ENCODE measurements at regions not wholly inside any gene's neighbourhood (a gene's known extent, or its start where the extent isn't known, plus 50 kb on each side); places are given as distances from the start of the nearest gene placed in this dataset.

DNA sequence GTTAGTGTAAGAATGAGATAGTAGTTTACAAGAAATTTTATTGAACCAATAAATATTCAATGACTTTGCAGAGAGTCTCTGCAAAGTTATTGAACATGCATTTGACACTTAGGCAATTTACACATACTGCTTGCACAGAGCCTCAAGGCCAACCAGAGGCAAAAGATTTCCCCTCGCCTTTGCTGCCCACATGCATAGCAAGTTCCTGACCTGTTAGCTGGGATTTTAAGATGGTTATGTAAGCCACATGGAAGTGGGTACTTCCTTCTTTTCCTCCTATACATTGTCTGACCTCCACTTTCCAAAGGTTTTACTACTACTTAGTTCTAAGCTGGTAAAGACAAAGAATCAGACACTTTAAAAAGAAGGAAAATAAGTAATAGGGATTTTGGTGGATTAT is 430.1 kb upstream of the FRG1 start:
- Histone ChIP-seq H3K27ac (ENCODE audit: low read depth in 2 of 2, low read length in 2 of 2) (no peak overlapping the region), H3K9ac (ENCODE audit: low read depth in 1 of 2, low read length in 2 of 2) (no peak overlapping the region), H3K4me1 (ENCODE audit: control insufficient read depth in 2 of 2, insufficient read depth in 2 of 2, low read length in 2 of 2) (no peaks in the 10 kb centered on the region), H3K4me3 (ENCODE audit: low read length in 2 of 2) (no peak overlapping the region), H3K36me3 (ENCODE audit: control insufficient read depth in 2 of 2, insufficient read depth in 2 of 2, low read length in 2 of 2) (no peaks in the 10 kb centered on the region), H3K9me3 (ENCODE audit: control insufficient read depth in 2 of 2, low read length in 2 of 2) (no peaks in the 10 kb centered on the region), H3K27me3 (ENCODE audit: control insufficient read depth in 2 of 2, insufficient read depth in 2 of 2, low read length in 2 of 2) (no peaks in the 10 kb centered on the region)

DNA sequence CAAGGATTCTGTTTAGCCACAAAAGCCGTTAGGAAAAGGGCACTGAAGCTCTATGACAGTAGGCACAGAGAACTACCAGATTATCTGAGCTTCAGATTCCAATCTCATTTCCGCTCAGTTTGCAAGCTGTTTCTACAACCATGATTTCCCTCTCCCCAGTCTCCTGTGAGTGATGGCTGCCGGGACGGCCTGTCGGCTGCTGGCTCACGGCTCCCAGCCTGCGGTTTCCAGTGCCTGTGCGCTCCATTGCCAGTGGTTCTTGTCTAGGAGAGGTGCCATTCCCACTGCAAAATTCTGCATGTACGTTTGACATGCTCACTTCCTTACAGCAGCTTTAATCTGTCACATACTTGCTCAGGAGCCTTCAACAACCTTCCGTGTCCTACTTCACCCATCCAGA is 429.1 kb upstream of the FRG1 start:
- H3K27me3 ChIP-seq (ENCODE audit: control insufficient read depth in 2 of 2, insufficient read depth in 2 of 2, low read length in 2 of 2), result no peaks in the 10 kb centered on the region
- H3K9ac ChIP-seq (ENCODE audit: low read depth in 1 of 2, low read length in 2 of 2), result no peak overlapping the region
- H3K4me3 ChIP-seq (ENCODE audit: low read length in 2 of 2), result no peak overlapping the region
- no peaks in the 10 kb centered on the region for H3K9me3 ChIP-seq (ENCODE audit: control insufficient read depth in 2 of 2, low read length in 2 of 2)
- no peak overlapping the region for H3K27ac ChIP-seq (ENCODE audit: low read depth in 2 of 2, low read length in 2 of 2)
- H3K4me1 ChIP-seq (ENCODE audit: control insufficient read depth in 2 of 2, insufficient read depth in 2 of 2, low read length in 2 of 2), result no peaks in the 10 kb centered on the region
- H3K36me3 ChIP-seq (ENCODE audit: control insufficient read depth in 2 of 2, insufficient read depth in 2 of 2, low read length in 2 of 2), result no peaks in the 10 kb centered on the region

DNA sequence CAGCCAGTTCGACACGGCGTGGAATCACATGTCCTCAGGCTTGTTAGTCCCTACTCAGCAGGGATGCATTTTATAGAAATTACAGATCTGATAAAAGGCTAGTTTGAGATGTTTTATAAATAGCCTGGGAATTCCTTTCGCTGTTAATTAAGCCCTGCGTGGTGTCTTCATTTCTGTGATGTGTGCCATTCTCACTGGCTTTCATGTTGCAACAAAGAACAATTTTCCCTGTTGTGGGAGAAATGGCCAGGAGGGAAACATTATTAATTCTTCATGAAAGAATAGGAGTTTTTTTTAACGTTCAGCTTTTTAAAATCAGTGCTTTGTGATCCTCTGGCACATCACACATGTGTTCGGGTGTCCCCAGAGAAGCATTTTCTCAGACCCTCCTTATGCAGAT is 427.3 kb upstream of the FRG1 start:
- H3K4me1 ChIP-seq (ENCODE audit: control insufficient read depth in 2 of 2, insufficient read depth in 2 of 2, low read length in 2 of 2), result no peaks in the 10 kb centered on the region
- H3K9ac ChIP-seq (ENCODE audit: low read depth in 1 of 2, low read length in 2 of 2), result no peak overlapping the region
- H3K4me3 ChIP-seq (ENCODE audit: low read length in 2 of 2), result no peak overlapping the region
- no peak overlapping the region for H3K27ac ChIP-seq (ENCODE audit: low read depth in 2 of 2, low read length in 2 of 2)
- no peaks in the 10 kb centered on the region for H3K9me3 ChIP-seq (ENCODE audit: control insufficient read depth in 2 of 2, low read length in 2 of 2)
- H3K27me3 ChIP-seq (ENCODE audit: control insufficient read depth in 2 of 2, insufficient read depth in 2 of 2, low read length in 2 of 2), result no peaks in the 10 kb centered on the region
- H3K36me3 ChIP-seq (ENCODE audit: control insufficient read depth in 2 of 2, insufficient read depth in 2 of 2, low read length in 2 of 2), result no peaks in the 10 kb centered on the region

DNA sequence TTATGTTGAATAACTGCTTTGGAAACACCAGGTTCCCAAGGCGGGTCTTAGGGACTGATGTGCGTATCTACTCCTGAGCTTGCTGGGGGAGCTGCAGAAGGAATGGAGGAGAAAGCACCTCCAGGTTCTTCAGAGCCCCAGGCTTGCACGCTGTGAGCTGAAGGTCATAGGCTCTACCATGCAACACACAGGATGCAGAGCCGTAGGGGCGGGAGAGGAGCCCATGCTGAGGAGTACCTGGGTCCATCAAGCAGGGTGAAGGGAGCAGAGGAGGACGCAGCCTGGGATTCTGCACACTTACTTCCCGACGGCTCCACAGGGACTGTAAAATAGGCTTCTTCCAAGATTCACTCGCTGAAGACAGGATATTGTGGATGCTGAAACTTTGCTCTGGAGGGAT is 426.5 kb upstream of the FRG1 start:
- no peak overlapping the region for H3K9ac ChIP-seq (ENCODE audit: low read depth in 1 of 2, low read length in 2 of 2)
- H3K4me3 ChIP-seq (ENCODE audit: low read length in 2 of 2), result no peak overlapping the region
- no peak overlapping the region for H3K27ac ChIP-seq (ENCODE audit: low read depth in 2 of 2, low read length in 2 of 2)
- H3K36me3 ChIP-seq (ENCODE audit: control insufficient read depth in 2 of 2, insufficient read depth in 2 of 2, low read length in 2 of 2), result no peaks in the 10 kb centered on the region
- H3K4me1 ChIP-seq (ENCODE audit: control insufficient read depth in 2 of 2, insufficient read depth in 2 of 2, low read length in 2 of 2), result no peaks in the 10 kb centered on the region
- no peaks in the 10 kb centered on the region for H3K9me3 ChIP-seq (ENCODE audit: control insufficient read depth in 2 of 2, low read length in 2 of 2)
- no peaks in the 10 kb centered on the region for H3K27me3 ChIP-seq (ENCODE audit: control insufficient read depth in 2 of 2, insufficient read depth in 2 of 2, low read length in 2 of 2)

DNA sequence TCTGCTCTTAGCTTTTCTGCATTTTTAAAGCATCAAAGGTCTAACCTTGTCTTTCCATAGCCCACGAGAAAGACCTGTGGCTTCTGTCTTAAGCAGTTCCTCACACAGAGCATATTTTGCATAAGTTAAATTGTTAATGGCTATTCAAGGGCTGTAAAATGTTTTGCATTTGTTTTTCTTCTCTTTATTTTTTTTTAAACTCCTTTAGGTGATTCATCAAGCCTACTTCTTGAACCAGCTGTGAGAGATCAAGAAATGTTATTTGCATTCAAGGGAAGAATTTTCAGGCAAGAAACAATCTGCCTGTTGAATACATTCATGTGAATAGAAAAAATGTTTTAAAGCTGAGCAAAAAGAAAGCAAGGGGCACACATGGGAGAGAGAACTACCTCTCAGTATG is 423.8 kb upstream of the FRG1 start:
- Histone ChIP-seq H3K4me3 (ENCODE audit: low read length in 2 of 2) (no peak overlapping the region), H3K27me3 (ENCODE audit: control insufficient read depth in 2 of 2, insufficient read depth in 2 of 2, low read length in 2 of 2) (no peaks in the 10 kb centered on the region), H3K9me3 (ENCODE audit: control insufficient read depth in 2 of 2, low read length in 2 of 2) (no peaks in the 10 kb centered on the region), H3K9ac (ENCODE audit: low read depth in 1 of 2, low read length in 2 of 2) (no peak overlapping the region), H3K36me3 (ENCODE audit: control insufficient read depth in 2 of 2, insufficient read depth in 2 of 2, low read length in 2 of 2) (no peaks in the 10 kb centered on the region), H3K27ac (ENCODE audit: low read depth in 2 of 2, low read length in 2 of 2) (no peak overlapping the region), H3K4me1 (ENCODE audit: control insufficient read depth in 2 of 2, insufficient read depth in 2 of 2, low read length in 2 of 2) (no peaks in the 10 kb centered on the region)

DNA sequence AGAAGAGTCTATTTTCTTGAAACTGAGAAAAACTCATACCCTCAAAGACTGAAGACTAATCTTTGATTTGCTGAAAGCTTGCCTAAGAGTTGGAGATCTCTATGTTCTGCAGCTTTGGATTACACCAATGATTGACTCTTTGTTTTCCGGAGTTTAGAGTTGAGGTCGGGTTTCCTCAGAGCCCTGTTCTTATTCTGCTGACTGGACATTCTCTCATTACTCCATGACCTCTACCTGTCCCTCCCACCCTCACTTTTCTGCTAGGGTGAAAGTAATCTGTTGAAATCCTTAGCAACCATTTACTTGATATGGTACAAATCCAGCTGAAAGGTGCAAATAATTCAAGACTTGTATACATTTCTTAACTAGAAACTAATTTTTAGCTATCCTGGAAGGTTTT is 421.5 kb upstream of the FRG1 start:
- no peaks in the 10 kb centered on the region for H3K4me1 ChIP-seq (ENCODE audit: control insufficient read depth in 2 of 2, insufficient read depth in 2 of 2, low read length in 2 of 2)
- H3K9me3 ChIP-seq (ENCODE audit: control insufficient read depth in 2 of 2, low read length in 2 of 2), result no peaks in the 10 kb centered on the region
- H3K4me3 ChIP-seq (ENCODE audit: low read length in 2 of 2), result no peak overlapping the region
- no peaks in the 10 kb centered on the region for H3K36me3 ChIP-seq (ENCODE audit: control insufficient read depth in 2 of 2, insufficient read depth in 2 of 2, low read length in 2 of 2)
- H3K9ac ChIP-seq (ENCODE audit: low read depth in 1 of 2, low read length in 2 of 2), result no peak overlapping the region
- no peaks in the 10 kb centered on the region for H3K27me3 ChIP-seq (ENCODE audit: control insufficient read depth in 2 of 2, insufficient read depth in 2 of 2, low read length in 2 of 2)
- H3K27ac ChIP-seq (ENCODE audit: low read depth in 2 of 2, low read length in 2 of 2), result no peak overlapping the region

DNA sequence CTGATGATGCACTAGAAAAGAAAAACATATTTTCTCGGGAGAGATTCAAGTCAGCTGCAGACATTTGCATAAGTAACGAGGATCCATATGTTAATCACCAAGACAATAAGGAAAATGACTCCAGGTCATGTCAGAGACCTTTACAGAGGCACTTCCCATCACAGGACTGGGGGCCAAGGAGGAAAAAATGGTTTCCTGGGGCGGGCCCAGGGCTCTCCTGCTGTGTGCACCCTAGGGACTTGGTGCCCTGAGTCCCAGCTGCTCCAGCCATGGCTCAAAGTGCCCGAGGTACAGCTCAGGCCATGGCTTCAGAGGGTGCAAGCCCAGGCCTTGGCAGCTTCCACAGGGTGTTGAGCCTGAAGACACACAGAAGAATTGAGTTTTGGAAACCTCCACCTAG is 415.4 kb upstream of the FRG1 start:
- H3K27ac ChIP-seq (ENCODE audit: low read depth in 2 of 2, low read length in 2 of 2), result no peak overlapping the region
- H3K27me3 ChIP-seq (ENCODE audit: control insufficient read depth in 2 of 2, insufficient read depth in 2 of 2, low read length in 2 of 2), result no peaks in the 10 kb centered on the region
- no peaks in the 10 kb centered on the region for H3K36me3 ChIP-seq (ENCODE audit: control insufficient read depth in 2 of 2, insufficient read depth in 2 of 2, low read length in 2 of 2)
- H3K4me3 ChIP-seq (ENCODE audit: low read length in 2 of 2), result no peak overlapping the region
- no peak overlapping the region for H3K9ac ChIP-seq (ENCODE audit: low read depth in 1 of 2, low read length in 2 of 2)
- no peaks in the 10 kb centered on the region for H3K4me1 ChIP-seq (ENCODE audit: control insufficient read depth in 2 of 2, insufficient read depth in 2 of 2, low read length in 2 of 2)
- H3K9me3 ChIP-seq (ENCODE audit: control insufficient read depth in 2 of 2, low read length in 2 of 2), result no peaks in the 10 kb centered on the region

DNA sequence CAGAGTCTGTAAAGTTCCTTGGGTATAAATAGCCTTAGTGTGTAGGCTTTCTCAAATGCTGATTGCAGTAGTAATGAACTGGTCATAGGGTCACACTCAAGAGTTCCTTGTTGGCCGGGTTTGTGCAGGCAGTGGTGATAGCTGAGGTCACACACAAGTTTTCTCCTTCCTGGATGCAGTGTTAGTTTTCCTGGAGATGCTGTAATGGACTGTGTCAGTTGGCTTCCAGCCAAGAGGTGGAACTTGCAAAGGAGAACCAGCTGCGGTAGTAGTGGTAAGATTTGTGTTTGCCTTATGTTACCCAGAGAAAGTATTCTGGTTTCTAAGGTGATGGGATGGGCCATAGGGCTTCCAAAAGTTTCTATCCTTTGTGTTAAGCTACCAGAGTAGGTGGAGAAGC is 409.8 kb upstream of the FRG1 start:
- Histone ChIP-seq H3K27me3 (ENCODE audit: control insufficient read depth in 2 of 2, insufficient read depth in 2 of 2, low read length in 2 of 2) (no peaks in the 10 kb centered on the region), H3K9me3 (ENCODE audit: control insufficient read depth in 2 of 2, low read length in 2 of 2) (no peaks in the 10 kb centered on the region), H3K36me3 (ENCODE audit: control insufficient read depth in 2 of 2, insufficient read depth in 2 of 2, low read length in 2 of 2) (no peaks in the 10 kb centered on the region), H3K9ac (ENCODE audit: low read depth in 1 of 2, low read length in 2 of 2) (no peak overlapping the region), H3K4me3 (ENCODE audit: low read length in 2 of 2) (no peak overlapping the region), H3K27ac (ENCODE audit: low read depth in 2 of 2, low read length in 2 of 2) (no peak overlapping the region), H3K4me1 (ENCODE audit: control insufficient read depth in 2 of 2, insufficient read depth in 2 of 2, low read length in 2 of 2) (no peaks in the 10 kb centered on the region)

DNA sequence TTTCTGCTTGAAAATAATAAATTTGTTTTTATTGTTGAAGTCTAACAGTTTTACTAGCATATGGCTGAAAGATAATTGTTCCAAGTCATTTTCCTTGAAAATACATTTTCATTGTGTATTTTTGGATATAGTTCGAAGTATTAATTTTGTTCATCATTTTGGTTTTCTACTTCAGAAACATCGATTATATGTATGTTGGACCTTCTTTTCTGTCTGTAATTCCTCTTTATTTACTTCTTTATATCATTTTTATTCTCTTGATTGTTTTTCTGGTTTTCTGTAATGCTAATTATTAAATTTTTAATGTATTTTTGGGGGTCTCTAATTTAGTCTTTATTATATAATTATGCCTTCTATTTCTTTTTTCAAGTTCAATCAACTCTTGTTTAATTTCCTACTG is 407.1 kb upstream of the FRG1 start:
- H3K9ac ChIP-seq (ENCODE audit: low read depth in 1 of 2, low read length in 2 of 2), result no peak overlapping the region
- H3K4me1 ChIP-seq (ENCODE audit: control insufficient read depth in 2 of 2, insufficient read depth in 2 of 2, low read length in 2 of 2), result no peaks in the 10 kb centered on the region
- H3K9me3 ChIP-seq (ENCODE audit: control insufficient read depth in 2 of 2, low read length in 2 of 2), result no peaks in the 10 kb centered on the region
- H3K27me3 ChIP-seq (ENCODE audit: control insufficient read depth in 2 of 2, insufficient read depth in 2 of 2, low read length in 2 of 2), result no peaks in the 10 kb centered on the region
- no peak overlapping the region for H3K27ac ChIP-seq (ENCODE audit: low read depth in 2 of 2, low read length in 2 of 2)
- no peaks in the 10 kb centered on the region for H3K36me3 ChIP-seq (ENCODE audit: control insufficient read depth in 2 of 2, insufficient read depth in 2 of 2, low read length in 2 of 2)
- no peak overlapping the region for H3K4me3 ChIP-seq (ENCODE audit: low read length in 2 of 2)

DNA sequence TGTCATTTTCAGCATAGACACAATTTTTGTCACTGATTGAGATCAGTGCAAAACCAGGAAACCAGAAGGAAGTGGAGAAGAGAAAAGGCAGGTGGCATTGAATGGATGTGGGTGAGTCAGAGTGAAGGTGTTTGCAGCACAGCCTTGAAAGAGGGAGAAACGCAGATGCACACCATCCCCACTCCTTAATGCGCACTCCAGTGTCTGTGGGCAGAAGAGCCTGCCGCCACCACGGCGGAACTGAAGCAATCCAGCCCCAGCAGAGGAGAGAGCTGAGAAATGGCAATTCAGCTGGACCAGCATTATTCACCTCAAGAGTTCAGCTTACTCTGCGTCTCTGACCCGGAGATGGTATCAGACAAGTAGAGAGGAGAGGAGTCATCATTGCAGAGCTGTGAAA is 393.1 kb upstream of the FRG1 start:
- H3K9ac ChIP-seq (ENCODE audit: low read depth in 1 of 2, low read length in 2 of 2), result no peak overlapping the region
- no peaks in the 10 kb centered on the region for H3K27me3 ChIP-seq (ENCODE audit: control insufficient read depth in 2 of 2, insufficient read depth in 2 of 2, low read length in 2 of 2)
- H3K4me1 ChIP-seq (ENCODE audit: control insufficient read depth in 2 of 2, insufficient read depth in 2 of 2, low read length in 2 of 2), result no peaks in the 10 kb centered on the region
- no peak overlapping the region for H3K27ac ChIP-seq (ENCODE audit: low read depth in 2 of 2, low read length in 2 of 2)
- H3K9me3 ChIP-seq (ENCODE audit: control insufficient read depth in 2 of 2, low read length in 2 of 2), result no peaks in the 10 kb centered on the region
- H3K36me3 ChIP-seq (ENCODE audit: control insufficient read depth in 2 of 2, insufficient read depth in 2 of 2, low read length in 2 of 2), result no peaks in the 10 kb centered on the region
- H3K4me3 ChIP-seq (ENCODE audit: low read length in 2 of 2), result no peak overlapping the region

DNA sequence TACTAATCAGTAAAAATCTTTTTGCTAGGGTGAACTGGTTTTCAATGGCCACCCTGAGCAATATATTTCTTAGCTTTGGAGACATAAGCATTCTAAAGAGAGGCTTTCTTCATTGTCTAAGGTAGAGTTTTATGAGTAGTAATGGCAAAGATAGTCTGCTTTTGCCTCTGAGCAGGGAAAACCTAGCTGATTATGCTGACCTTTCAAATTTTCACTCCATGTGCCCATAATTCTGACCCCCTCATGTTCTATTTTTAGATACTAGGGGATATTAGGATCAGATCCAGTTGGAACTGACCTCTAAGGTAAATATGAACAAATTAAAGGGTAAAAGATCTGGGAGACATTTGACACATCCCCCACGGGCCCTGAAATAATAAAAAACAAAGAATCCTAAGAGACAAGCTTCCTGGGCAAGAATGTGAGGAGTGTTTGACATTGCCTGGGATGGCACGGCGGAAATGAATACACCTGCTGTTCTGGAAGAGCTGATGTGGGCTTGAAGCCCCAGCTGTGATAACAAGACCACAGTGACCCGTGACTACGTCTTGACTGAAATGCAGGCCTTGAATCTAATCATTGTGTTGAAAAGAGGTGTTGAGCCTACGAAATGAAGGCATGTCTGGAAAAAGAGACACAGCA is 392.1 kb upstream of the FRG1 start:
- no peaks in the 10 kb centered on the region for H3K9me3 ChIP-seq (ENCODE audit: control insufficient read depth in 2 of 2, low read length in 2 of 2)
- no peak overlapping the region for H3K4me3 ChIP-seq (ENCODE audit: low read length in 2 of 2)
- no peaks in the 10 kb centered on the region for H3K27me3 ChIP-seq (ENCODE audit: control insufficient read depth in 2 of 2, insufficient read depth in 2 of 2, low read length in 2 of 2)
- H3K36me3 ChIP-seq (ENCODE audit: control insufficient read depth in 2 of 2, insufficient read depth in 2 of 2, low read length in 2 of 2), result no peaks in the 10 kb centered on the region
- no peaks in the 10 kb centered on the region for H3K4me1 ChIP-seq (ENCODE audit: control insufficient read depth in 2 of 2, insufficient read depth in 2 of 2, low read length in 2 of 2)
- H3K9ac ChIP-seq (ENCODE audit: low read depth in 1 of 2, low read length in 2 of 2), result no peak overlapping the region
- no peak overlapping the region for H3K27ac ChIP-seq (ENCODE audit: low read depth in 2 of 2, low read length in 2 of 2)

Data from mucosa of rectum (tissue), 2 donors.